ENCODE measurements at regions not wholly inside any gene's neighbourhood (a gene's known extent, or its start where the extent isn't known, plus 50 kb on each side); places are given as distances from the start of the nearest gene placed in this dataset.
"Not testable (repeated sequence)": the region's sequence is repeated elsewhere in the genome, so short reads cannot be mapped to it uniquely, and the experiment has no call there.

DNA sequence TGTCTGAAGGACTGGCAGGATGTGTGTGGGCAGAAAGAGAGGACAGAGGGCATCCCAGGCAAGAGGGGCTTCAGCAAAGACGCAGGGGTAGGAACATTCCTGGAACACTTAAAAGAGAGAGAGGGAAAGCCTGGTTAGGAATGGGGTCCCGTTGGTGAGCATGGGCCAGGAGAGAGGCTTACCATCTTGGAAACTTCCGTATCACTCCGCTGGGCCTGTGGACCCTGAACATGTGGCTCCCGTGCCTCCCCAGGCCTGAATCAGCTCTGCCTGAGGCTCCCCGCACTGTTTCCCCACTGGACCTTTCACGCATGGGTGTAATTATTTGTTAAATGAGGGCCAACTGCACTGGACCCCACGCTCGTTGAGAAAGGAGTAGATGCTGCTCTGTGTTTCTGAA lies 191.1 kb upstream of the GLI2 start:
- in situ Hi-C loops (cut with MboI; ENCODE audit: low sequenced_read_pairs, unreplicated experiment): no loop called here
- TF ChIP-seq, protein P1, sequence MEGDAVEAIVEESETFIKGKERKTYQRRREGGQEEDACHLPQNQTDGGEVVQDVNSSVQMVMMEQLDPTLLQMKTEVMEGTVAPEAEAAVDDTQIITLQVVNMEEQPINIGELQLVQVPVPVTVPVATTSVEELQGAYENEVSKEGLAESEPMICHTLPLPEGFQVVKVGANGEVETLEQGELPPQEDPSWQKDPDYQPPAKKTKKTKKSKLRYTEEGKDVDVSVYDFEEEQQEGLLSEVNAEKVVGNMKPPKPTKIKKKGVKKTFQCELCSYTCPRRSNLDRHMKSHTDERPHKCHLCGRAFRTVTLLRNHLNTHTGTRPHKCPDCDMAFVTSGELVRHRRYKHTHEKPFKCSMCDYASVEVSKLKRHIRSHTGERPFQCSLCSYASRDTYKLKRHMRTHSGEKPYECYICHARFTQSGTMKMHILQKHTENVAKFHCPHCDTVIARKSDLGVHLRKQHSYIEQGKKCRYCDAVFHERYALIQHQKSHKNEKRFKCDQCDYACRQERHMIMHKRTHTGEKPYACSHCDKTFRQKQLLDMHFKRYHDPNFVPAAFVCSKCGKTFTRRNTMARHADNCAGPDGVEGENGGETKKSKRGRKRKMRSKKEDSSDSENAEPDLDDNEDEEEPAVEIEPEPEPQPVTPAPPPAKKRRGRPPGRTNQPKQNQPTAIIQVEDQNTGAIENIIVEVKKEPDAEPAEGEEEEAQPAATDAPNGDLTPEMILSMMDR (IDR thresholded peaks at IDR 0.05; ENCODE audit: borderline replicate concordance, control extremely low read depth, extremely low read depth, insufficient read depth, missing control alignments): no peak
- DNase-seq (ENCODE audit: low spot score): no peak

DNA sequence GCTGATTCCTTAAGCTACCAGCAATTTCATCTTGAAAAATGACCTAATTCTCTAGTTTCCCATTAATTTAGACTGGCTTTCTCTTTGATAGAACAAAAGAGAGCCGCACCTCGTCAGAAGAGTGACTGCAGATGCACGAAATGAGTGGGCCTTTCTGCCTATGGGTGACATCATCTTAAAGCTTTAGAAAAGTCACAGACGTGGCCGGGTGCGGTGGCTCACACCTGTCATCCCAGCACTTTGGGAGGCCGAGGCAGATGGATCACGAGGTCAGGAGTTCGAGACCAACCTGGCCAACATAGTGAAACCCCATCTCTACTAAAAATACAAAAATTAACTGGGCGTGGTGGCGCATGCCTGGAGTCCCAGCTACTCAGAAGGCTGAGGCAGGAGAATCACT lies 190.7 kb upstream of the GLI2 start:
- in situ Hi-C loops (cut with MboI; ENCODE audit: low sequenced_read_pairs, unreplicated experiment); DNase-seq (ENCODE audit: low spot score): not testable (repeated sequence)

DNA sequence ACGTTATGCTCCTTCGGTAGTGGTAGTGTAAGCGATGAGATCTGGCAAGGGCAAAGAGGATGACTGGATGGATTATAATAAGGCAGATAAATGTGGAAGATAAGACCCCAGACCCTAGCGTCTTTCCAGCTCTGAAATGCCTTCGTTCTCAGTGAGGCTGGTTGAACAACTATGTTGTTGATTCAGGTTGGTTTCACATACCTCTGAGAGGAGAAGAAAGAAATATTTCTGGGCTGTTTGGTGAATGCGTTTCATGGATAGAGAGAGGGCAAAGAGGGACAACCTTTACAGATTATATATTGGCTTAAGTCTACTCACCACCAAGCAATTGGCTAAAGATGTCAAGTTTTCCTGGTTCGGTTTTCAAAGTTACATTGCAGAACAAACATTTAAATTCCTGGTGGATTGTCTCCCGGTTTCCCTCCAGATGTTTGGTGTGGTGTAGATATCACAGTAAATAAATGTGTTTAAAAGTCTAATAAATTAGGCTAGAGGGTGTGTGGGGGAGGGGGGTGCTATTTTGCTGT lies 190.1 kb upstream of the GLI2 start:
- in situ Hi-C loops (cut with MboI; ENCODE audit: low sequenced_read_pairs, unreplicated experiment): no loop called here
- TF ChIP-seq, protein P1 (IDR thresholded peaks at IDR 0.05; ENCODE audit: borderline replicate concordance, control extremely low read depth, extremely low read depth, insufficient read depth, missing control alignments): no peak
- no peak for DNase-seq (ENCODE audit: low spot score)

DNA sequence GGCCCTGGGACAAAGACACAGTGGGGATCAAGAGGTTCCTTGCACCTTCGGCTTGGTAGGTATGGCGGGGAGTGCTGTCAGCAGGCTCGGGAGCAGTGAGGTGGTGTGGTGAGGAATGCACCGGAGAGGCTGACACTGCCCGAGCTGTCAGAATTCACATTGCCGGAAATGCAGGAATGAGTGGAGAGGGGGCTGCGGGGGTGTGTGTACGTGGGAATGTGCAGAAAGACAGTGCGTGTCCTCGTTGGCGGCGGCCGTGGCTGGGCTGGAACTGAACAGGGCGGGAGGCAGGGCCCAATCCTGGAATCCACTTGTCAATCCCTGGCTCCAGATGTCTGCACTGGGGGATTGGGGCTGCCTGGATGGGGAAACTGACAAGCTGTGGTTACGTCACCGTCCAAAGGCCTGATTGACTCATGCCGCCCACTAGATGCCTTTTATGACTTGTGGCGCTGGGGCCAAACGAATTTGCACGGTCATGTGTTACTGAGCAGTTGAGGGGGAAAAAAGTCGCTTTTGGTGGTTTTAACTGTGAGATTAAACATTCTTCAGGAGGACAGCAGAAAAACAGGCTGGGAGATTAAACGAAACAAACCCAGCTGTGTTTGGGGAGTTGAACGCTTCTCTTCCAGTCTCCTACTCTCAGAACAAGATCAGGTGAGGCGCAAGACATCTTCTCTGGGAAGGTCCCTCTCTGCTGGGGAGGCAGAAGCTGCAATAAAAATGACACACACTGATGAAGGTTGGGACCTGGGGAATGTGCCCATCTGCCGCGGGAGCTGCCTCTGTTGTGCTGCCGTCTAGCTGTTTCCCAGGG lies 189.4 kb upstream of the GLI2 start:
- TF ChIP-seq, protein P1 (IDR thresholded peaks at IDR 0.05; ENCODE audit: borderline replicate concordance, control extremely low read depth, extremely low read depth, insufficient read depth, missing control alignments): no peak
- in situ Hi-C loops (cut with MboI; ENCODE audit: low sequenced_read_pairs, unreplicated experiment): no loop called here
- DNase-seq (ENCODE audit: low spot score): no peak

DNA sequence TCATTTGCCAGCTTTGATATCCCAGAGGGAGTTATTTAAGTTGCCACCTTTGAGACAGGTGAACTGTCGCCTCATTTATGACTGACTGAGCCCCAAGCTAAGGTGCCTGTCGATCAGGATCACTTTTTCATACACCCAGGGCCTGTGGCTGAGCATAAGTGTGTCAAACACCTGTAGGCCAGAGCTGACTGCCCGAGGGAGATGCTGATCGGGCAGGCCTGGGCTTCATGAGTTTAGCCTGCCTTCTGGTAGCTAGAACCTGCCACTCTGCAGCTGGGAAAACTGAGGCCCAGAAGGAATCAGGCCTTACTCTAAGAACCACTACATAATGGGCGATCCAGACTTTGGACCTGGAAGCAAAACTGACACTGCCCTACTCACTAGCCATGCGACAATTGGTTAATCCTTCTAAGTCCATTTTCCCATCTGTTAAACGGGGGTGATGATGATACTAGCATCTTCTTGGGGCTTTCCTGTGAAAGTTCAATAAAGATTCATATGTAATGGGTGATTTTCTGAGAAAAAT lies 188.7 kb upstream of the GLI2 start:
- in situ Hi-C loops (cut with MboI; ENCODE audit: low sequenced_read_pairs, unreplicated experiment): no loop called here
- TF ChIP-seq, protein P1 (IDR thresholded peaks at IDR 0.05; ENCODE audit: borderline replicate concordance, control extremely low read depth, extremely low read depth, insufficient read depth, missing control alignments): no peak
- DNase-seq (ENCODE audit: low spot score): no peak

DNA sequence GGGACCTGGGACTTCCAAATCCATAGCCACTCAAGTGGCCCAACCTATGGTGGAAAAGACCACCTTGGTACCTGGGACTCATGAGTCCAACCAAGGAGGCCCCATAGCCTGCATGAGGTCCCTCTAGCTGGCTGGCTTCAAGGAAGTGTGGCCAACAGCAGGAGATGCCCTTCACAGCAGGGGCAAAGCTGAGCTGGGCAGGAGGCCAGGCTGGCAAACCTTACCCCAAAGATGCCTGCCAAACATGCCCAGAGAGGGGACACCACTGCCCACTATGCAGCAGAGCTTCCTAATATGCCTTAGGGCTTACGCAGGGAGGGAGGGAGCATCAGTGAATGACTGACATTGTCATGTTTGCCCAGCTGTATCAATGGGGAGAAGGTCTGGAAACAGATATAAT lies 188.0 kb upstream of the GLI2 start:
- in situ Hi-C loops (cut with MboI; ENCODE audit: low sequenced_read_pairs, unreplicated experiment): no loop called here
- TF ChIP-seq, protein P1 (IDR thresholded peaks at IDR 0.05; ENCODE audit: borderline replicate concordance, control extremely low read depth, extremely low read depth, insufficient read depth, missing control alignments): no peak
- DNase-seq (ENCODE audit: low spot score): no peak
